ENCODE measurements at regions not wholly inside any gene's neighbourhood (a gene's known extent, or its start where the extent isn't known, plus 50 kb on each side); places are given as distances from the start of the nearest gene placed in this dataset.

DNA sequence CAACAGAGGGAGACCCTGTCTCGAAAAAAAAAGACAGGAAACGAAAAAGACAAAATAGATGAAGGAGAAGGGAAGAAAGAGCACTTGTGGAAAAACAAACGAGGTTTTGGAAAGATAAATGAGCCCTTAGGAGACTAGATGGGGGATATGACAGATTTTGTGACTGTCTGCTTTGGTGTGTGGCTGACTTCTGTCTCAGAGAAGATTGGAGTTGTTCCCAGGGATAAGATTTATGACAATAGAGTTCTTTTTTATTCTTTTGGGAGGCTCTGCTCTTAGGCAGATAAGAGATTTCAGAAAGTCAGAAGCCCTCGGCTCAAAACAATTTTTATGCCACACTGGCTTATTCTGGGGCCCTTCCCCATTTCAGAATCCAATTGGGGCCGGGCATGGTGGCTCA, 73.9 kb upstream of the ATF7IP2 start:
- Histone ChIP-seq H3K9me3 (ENCODE audit: control insufficient read depth in 4 of 4, insufficient read depth in 3 of 4, low read length in 3 of 4) (no peaks in the 10 kb centered on the region), H3K4me1 (ENCODE audit: control insufficient read depth in 5 of 5, insufficient read depth in 5 of 5, low read length in 5 of 5) (no peaks in the 10 kb centered on the region), H3K27ac (ENCODE audit: low read depth in 1 of 2, low read length in 1 of 2) (no peak overlapping the region), H3K9ac (ENCODE audit: insufficient read depth in 1 of 2, low read length in 2 of 2) (no peak overlapping the region), H3K36me3 (ENCODE audit: control insufficient read depth in 4 of 4, insufficient read depth in 4 of 4, low read length in 4 of 4) (no peaks in the 10 kb centered on the region), H3K4me3 (no peak overlapping the region), H3K27me3 (ENCODE audit: control insufficient read depth in 3 of 3, insufficient read depth in 3 of 3, low read length in 2 of 3) (no peaks in the 10 kb centered on the region)
- no peak for DNase-seq
- no peak for ATAC-seq (ENCODE audit: insufficient read depth, low FRiP score)
- WGBS, 2 donors: 66 to 72% methylated on average over 5 of the region's 5 CpGs
- TF ChIP-seq, protein P1, sequence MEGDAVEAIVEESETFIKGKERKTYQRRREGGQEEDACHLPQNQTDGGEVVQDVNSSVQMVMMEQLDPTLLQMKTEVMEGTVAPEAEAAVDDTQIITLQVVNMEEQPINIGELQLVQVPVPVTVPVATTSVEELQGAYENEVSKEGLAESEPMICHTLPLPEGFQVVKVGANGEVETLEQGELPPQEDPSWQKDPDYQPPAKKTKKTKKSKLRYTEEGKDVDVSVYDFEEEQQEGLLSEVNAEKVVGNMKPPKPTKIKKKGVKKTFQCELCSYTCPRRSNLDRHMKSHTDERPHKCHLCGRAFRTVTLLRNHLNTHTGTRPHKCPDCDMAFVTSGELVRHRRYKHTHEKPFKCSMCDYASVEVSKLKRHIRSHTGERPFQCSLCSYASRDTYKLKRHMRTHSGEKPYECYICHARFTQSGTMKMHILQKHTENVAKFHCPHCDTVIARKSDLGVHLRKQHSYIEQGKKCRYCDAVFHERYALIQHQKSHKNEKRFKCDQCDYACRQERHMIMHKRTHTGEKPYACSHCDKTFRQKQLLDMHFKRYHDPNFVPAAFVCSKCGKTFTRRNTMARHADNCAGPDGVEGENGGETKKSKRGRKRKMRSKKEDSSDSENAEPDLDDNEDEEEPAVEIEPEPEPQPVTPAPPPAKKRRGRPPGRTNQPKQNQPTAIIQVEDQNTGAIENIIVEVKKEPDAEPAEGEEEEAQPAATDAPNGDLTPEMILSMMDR (IDR thresholded peaks at IDR 0.05; ENCODE audit: control extremely low read depth, extremely low read depth): no peak

DNA sequence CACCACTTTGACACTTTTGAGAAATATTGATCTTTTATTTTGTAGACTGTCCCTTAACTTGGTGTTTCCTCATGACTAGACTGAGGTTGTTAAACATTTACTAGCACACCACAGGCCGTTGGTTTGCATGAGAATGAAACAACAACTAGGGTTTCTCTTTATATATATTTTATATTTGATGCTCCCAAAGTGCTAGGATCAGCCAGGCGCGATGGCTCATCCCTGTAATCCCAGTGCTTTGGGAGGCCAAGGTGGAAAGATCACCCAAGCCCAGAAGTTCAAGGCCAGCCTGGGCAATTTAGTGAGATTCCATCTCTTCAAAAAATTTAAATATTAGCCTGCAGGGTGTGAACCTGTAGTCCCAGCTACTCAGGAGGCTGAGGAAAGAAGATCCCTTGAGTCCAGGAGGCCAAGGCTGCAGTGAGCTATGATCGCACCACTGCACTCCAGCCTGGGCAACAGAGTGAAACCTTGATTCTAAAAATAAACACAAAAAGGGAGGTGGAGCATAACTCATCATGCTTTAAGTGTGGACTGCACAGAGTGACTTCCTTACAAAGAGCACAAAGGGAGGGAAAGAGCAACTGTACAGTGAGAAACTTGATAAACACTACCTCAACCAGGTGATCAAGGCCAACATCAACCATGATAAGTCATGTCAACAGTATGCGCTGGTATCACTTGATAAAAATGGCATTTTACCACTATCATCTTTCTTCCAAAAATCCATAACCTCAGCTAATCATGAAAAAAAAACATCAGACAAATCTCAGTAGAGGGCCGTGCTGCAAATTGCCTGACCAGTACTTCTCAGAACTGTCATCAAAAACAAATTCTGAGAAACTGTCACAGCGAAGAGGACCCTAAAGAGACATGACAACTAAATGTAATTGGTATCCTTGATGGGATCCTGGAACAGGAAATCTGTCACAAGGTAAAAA, 72.8 kb upstream of the ATF7IP2 start:
- Histone ChIP-seq H3K27me3 (ENCODE audit: control insufficient read depth in 3 of 3, insufficient read depth in 3 of 3, low read length in 2 of 3) (no peaks in the 10 kb centered on the region), H3K27ac (ENCODE audit: low read depth in 1 of 2, low read length in 1 of 2) (no peak overlapping the region), H3K4me1 (ENCODE audit: control insufficient read depth in 5 of 5, insufficient read depth in 5 of 5, low read length in 5 of 5) (no peaks in the 10 kb centered on the region), H3K9ac (ENCODE audit: insufficient read depth in 1 of 2, low read length in 2 of 2) (no peak overlapping the region), H3K9me3 (ENCODE audit: control insufficient read depth in 4 of 4, insufficient read depth in 3 of 4, low read length in 3 of 4) (no peaks in the 10 kb centered on the region), H3K4me3 (no peak overlapping the region), H3K36me3 (ENCODE audit: control insufficient read depth in 4 of 4, insufficient read depth in 4 of 4, low read length in 4 of 4) (no peaks in the 10 kb centered on the region)
- DNase-seq (no peak), ATAC-seq (ENCODE audit: insufficient read depth, low FRiP score) (no peak)
- 71 to 83% methylated on average over 7 of the region's 7 CpGs for WGBS, 2 donors
- TF ChIP-seq, protein P1 (IDR thresholded peaks at IDR 0.05; ENCODE audit: control extremely low read depth, extremely low read depth): no peak

DNA sequence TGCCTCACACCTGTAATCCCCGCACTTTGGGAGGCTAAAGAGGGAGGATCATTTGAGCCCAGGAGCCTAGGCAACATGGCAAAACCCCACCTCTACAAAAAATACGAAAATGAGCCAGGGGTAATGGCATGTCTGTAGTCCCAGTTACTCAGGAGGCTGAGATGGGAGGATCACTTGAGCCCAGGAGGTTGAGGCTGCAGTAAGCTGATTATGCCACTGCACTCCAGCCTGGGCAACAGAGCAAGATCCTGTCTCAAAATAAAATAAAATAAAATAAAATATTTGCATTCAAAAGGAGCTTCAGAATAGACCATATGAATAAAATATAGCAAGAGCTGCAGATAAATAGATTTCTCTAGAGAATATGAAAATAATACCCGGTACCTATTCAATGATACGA, 71.5 kb upstream of the ATF7IP2 start:
- no peaks in the 10 kb centered on the region for H3K9me3 ChIP-seq (ENCODE audit: control insufficient read depth in 4 of 4, insufficient read depth in 3 of 4, low read length in 3 of 4)
- TF ChIP-seq, protein P1 (IDR thresholded peaks at IDR 0.05; ENCODE audit: control extremely low read depth, extremely low read depth): no peak
- no peak overlapping the region for H3K27ac ChIP-seq (ENCODE audit: low read depth in 1 of 2, low read length in 1 of 2)
- no peaks in the 10 kb centered on the region for H3K27me3 ChIP-seq (ENCODE audit: control insufficient read depth in 3 of 3, insufficient read depth in 3 of 3, low read length in 2 of 3)
- no peak overlapping the region for H3K4me3 ChIP-seq
- no peaks in the 10 kb centered on the region for H3K36me3 ChIP-seq (ENCODE audit: control insufficient read depth in 4 of 4, insufficient read depth in 4 of 4, low read length in 4 of 4)
- 84 to 93% methylated on average over 4 of the region's 4 CpGs for WGBS, 2 donors
- no peak for DNase-seq
- no peaks in the 10 kb centered on the region for H3K4me1 ChIP-seq (ENCODE audit: control insufficient read depth in 5 of 5, insufficient read depth in 5 of 5, low read length in 5 of 5)
- no peak for ATAC-seq (ENCODE audit: insufficient read depth, low FRiP score)
- H3K9ac ChIP-seq (ENCODE audit: insufficient read depth in 1 of 2, low read length in 2 of 2): no peak overlapping the region
